T1000 (cell line): ENCODE measurements at regions not wholly inside any gene's neighbourhood (a gene's known extent, or its start where the extent isn't known, plus 50 kb on each side); places are given as distances from the start of the nearest gene placed in this dataset.
"Not testable (repeated sequence)": the region's sequence is repeated elsewhere in the genome, so short reads cannot be mapped to it uniquely, and the experiment has no call there.

Experiments used
- DNase-seq: peaks from one replicate; lab custom pipeline; 2025; ENCODE audit warnings: mixed read lengths; lab: John Stamatoyannopoulos, UW

- DNase-seq: no peak
Observed at GRCh38 chrY:20891440-20892160, 135.7 kb downstream of the RPS4Y2 start.

DNA sequence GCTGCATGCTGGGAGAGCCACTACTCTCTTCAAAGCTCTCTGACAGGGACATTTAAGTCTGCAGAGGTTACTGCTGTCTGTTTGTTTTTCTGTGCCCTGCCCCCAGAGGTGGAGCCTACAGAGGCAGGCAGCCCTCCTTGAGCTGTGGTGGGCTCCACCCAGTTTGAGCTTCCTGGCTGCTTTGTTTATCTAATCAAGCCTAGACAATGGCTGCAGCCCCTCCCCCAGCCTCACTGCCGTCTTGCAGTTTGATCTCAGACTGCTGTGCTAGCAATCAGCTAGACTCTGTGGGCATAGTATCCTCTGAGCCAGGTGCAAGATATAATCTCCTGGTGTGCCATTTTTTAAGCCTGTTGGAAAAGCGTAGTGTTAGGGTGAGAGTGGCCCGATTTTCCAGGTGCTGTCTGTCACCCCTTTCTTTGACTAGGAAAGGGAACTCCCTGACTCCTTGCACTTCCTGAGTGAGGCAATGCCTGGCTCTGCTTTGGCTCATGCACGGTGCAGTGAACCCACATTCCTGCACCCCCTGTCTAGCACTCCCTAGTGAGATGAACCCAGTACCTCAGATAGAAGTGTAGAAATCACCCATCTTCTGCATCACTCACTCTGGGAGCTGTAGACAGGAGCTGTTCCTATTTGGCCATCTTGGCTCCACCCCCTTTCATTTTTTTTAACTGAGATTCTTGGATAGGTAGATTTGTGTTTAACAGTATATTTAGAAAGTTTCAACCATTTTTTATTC, 169.6 kb downstream of the RPS4Y2 start:
- not testable (repeated sequence) for DNase-seq

DNA sequence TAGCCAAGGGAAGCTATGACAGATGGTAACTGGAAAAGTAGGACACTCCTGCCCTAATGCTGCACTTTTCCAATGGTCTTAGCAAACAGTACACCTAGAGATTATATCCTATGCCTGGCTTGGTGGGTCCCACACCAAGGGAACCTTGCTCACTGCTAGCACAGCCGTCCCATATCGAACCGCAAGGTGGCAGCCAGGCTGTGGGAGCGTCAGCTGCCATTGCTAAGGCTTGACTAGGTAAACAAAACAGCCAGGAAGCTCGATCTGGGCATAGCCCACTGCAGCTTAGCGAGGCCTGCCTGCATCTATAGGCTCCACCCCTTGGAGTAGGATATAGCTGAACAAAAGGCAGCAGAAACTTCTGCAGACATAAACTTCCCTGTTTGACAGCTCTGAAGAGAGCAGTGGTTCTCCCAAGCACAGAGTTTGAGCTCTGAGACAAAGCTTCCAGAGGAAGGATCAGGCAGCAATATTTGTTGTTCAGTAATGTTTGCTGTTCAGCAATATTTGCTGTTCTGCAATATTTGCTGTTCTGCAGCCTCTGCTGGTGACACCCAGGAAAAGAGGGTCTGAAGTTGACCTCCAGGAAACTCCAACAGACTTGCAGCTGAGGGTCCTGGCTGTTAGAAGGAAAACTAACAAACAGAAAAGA, 173.9 kb downstream of the RPS4Y2 start:
- no peak for DNase-seq

- DNase-seq: not testable (repeated sequence)
Observed at GRCh38 chrY:20936709-20937251, 180.9 kb downstream of the RPS4Y2 start.

- no peak for DNase-seq
Observed at GRCh38 chrY:20961512-20961911, 205.6 kb downstream of the RPS4Y2 start.

- no peak for DNase-seq
Observed at GRCh38 chrY:20967828-20968227, 211.9 kb downstream of the RPS4Y2 start.

DNA sequence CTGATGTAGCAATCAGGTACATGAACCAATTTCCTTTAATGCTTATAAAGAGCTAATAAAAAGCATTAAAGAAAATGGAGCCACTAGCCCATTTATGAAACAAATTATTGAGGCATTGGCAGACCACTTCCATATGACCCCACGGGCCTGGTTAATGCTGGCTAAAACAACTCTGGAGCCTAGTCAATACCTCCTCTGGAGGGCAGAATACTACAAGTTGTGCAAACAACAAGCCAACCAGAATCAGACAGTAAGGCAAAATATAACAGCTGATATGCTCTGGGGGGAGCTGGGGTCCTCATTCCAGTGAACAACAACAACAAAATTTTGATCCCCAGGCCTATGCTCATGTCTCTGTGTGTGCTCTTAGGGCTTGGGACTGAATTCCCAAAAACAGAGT, 212.3 kb downstream of the RPS4Y2 start:
- no peak for DNase-seq

- DNase-seq: no peak
Observed at GRCh38 chrY:20971371-20971770, 215.5 kb downstream of the RPS4Y2 start.

DNA sequence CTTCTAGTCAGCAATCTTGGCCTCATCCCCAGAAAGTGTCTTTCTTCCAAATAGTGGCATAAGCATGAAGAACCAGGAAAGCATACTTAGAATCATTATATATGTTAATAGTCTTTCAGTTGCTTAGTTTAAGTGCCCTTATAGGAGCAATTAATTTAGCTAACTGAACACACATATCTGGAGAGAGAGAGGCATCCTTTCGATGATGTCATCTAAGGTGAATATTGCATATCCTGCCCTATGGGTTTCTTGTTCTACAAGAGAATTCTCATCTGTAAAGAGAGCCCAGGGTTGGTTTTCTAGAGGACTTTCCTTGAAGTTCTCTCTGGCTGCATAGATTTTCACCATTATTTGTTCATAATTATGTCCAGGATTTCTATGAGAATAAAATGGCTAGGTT, 230.1 kb downstream of the RPS4Y2 start:
- DNase-seq: no peak

GRCh38 chrY:20990123-20990522, 234.2 kb downstream of the RPS4Y2 start:
- DNase-seq: no peak

DNA sequence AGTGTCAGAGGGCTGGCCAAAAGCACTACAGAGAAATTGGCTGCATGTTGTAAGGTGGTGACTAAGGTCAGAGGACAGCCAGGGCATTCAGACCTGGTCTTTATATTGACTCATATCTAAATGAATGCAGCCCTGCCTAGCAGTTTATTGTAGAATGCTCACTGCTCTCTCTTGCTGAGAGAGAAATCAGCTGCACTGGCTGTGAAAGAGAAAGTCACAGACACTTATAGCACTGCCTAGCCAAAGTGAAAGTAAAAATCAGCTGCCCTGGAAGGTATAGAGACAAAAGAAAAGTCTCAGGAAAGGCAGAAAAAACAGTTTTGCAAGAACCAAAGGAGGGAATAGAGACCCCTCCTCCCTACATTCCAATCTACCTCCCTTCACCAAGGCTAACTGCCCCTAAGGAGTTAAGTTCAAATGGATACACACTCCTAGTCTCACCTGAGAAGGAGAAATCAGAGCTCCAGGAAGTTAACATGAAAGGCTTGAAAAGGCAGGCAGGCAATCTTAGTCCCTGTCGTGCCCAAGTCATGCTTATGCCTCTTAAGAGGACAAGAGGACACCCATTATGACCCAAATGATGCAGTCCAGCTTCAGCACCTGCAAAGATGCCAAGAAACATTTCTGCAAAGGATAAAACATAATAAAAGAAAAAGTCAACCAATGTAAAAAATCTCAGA, 235.1 kb downstream of the RPS4Y2 start:
- DNase-seq: peak; percentile 1

DNA sequence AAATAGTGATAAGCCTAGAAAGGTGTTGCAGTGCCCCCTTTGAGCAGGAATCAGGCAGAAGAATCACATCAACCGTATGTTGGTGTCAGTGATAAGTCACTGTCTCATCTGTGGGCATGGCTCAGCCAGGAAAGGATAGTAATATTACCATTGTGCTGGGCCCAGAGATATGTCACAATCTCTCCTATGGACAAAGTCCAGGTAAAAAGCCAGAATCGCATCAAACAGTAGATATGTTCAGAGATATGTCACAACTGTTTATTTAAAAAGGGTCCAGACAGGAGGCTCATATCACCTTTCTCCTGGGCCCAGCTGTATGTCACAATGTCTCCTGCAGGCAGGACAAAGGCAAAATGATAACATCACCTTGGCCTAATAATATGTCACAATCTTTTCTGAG, 241.4 kb downstream of the RPS4Y2 start:
- no peak for DNase-seq

- DNase-seq: no peak
Observed at GRCh38 chrY:20998016-20998415, 242.1 kb downstream of the RPS4Y2 start.

GRCh38 chrY:20998483-20998882, 242.6 kb downstream of the RPS4Y2 start:
- DNase-seq: no peak

DNA sequence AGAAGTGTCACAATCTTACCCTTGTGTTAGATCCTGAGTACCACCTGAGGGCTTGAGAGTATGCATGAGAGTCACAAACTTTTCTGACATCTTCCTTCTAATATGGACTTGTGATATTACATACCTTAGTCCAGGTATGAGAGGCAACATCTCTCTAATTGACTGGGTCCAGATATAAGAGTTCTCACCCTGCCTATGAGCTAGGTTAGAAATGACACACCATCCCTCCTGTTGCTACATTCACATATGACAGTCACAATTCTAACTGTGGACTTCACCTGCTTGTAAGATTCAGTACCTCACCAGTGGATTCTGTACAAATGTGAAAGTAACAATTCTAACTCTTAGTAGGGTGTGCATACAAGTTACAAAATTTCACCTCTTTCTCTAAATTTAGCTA, 245.2 kb downstream of the RPS4Y2 start:
- no peak for DNase-seq

DNA sequence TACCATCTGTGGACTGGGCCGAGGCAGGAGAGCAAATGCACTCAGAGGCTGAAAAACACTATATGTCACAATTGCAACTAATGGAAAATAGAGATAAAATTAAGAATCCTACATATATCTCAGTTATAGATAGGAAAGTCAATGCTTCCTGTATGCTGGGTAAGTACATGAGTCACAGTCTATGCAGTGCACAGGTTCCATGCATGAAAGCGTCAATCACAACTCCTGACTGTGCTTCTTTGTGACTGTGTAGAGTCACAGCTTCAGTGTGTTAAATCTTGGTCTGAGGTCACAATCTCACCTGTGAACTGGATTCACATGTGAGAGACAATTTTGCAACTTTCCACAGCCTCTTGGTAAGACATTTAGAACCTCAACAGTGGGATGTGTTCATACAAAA, 247.2 kb downstream of the RPS4Y2 start:
- DNase-seq: no peak

GRCh38 chrY:21005531-21005930, 249.6 kb downstream of the RPS4Y2 start:
- DNase-seq: no peak

- no peak for DNase-seq
Observed at GRCh38 chrY:21021811-21022210, 265.9 kb downstream of the RPS4Y2 start.

DNA sequence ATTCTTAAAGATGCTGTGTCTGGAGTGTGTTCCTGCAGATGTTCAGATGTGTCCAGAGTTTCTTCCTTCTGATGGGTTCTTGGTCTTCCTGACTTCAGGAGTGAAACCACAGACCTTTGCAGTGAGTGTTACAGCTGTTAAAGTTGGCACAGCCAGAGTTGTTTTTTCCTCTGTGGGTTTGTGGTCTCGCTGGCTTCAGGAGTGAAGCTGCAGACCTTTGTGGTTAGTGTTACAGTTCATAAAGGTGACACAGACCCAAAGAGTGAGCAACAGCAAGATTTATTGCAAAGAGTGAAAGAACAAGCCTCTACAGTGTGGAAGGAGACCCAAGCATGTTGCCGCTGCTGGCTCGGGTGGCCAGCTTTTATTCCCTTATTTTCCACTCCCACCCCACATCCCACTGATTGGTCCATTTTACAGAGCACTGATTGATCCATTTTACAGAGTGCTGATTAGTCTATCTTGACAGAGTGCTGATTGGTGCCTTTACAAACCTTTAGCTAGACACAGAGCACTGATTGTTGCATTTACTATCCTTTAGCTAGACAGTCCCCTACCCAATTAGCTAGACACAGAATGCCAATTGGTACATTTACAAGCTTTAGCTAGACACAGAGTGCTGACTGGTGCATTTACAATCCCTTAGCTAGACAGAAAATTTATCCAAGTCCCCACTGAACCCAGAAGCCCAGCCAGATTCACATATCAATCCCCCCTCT, 266.6 kb downstream of the RPS4Y2 start:
- DNase-seq: no peak

DNA sequence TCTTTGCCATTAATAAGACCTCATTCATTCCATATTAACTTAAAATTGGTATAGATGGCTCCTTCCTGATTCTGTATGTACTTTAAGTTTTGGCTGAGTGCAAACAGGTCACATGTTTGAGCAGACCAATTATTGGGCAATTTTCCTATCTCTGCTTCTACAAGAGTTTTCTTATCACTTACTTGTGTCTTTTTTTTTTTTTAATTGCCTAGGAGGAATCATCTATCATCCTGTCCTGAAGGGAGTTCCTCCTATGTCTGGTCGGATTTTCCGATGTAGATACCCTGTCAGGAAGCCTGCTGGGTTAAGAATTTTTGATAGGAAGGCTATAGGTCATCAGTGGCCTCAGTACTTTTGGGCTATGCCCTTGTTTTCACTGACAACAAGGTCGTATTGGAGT, 268.0 kb downstream of the RPS4Y2 start:
- no peak for DNase-seq

GRCh38 chrY:21028506-21028905, 272.6 kb downstream of the RPS4Y2 start:
- DNase-seq: no peak

DNA sequence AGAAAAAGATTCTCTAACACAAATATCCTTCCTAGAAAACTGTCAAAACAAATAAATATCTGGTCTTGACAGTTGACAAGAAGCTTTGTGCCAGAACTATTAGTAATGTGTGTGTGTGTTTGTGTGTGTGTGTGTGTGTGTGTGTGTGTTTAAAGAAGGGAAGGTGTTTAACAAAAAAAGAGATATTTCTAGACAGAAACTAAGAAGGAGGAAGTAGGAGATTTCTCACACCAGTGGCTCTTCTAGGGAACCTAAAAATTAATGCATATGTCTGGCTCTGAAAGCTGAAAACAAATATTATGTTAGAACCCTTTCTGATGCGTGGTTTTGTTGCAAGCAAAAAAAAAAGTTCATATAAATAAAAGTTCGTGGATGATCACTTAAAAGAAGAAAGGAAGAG, 277.5 kb downstream of the RPS4Y2 start:
- DNase-seq: no peak
